Endothelial cell of umbilical vein (primary cell): ENCODE measurements at regions not wholly inside any gene's neighbourhood (a gene's known extent, or its start where the extent isn't known, plus 50 kb on each side); places are given as distances from the start of the nearest gene placed in this dataset.

Experiments
- BruUV-seq: library from RNA; stranded (reverse); fragments of 400-500 nt; replicated peaks from 2 replicates; lab custom pipeline; 2021; lab: Mats Ljungman, UMichigan
- CTCF ChIA-PET: fragments of 300-600, 350-600 bp; sonication (Branson Sonifier 250); formaldehyde crosslinking; loops from one replicate; lab custom pipeline; 2021; ENCODE audit warnings: antibody characterized with exemption, inconsistent platforms; lab: Charles Lee
- POLR2A ChIA-PET: fragments of 300-600, 350-600 bp; sonication (Branson Sonifier 250); formaldehyde crosslinking; loops from one replicate; lab custom pipeline; 2021; ENCODE audit warnings: antibody characterized with exemption, inconsistent platforms; lab: Charles Lee
- DNase-seq: peaks from one replicate; pipeline ENCODE4 v3.0.0-alpha.2; 2011; ENCODE audit warnings: low read depth, low spot score
- FAIRE-seq: peaks from 2 replicates; lab custom pipeline; 2011; peaks lifted over from hg19 to GRCh38; lab: Jason Lieb, UNC
- H2AFZ ChIP-seq: 2 replicates; pipeline ENCODE4 v1.6.0; 2012; ENCODE audit warnings: low read depth, low read length, control low read depth, inconsistent platforms
- H3K27ac ChIP-seq: 2 replicates; pipeline ENCODE4 v1.5.1; 2011; ENCODE audit warnings: low read depth, mild to moderate bottlenecking, control low read depth, low read length, moderate library complexity; ENCODE audit not compliant: insufficient read depth
- H3K27me3 ChIP-seq, 2 experiments: 2 replicates each; pipeline versions ENCODE4 v1.6.0 to v1.6.1; 2011; ENCODE audit warnings: low read length in 2 of 2, mixed read lengths in 1 of 2; ENCODE audit not compliant: control insufficient read depth in 2 of 2, insufficient read depth in 2 of 2
- H3K36me3 ChIP-seq, 2 experiments: 2 replicates in 1 of 2; 3 replicates in 1 of 2; pipeline ENCODE4 v1.5.1; 2011; ENCODE audit warnings: low read length in 2 of 2, mild to moderate bottlenecking in 1 of 2, moderate library complexity in 1 of 2; ENCODE audit not compliant: control insufficient read depth in 2 of 2, insufficient read depth in 2 of 2; ENCODE audit errors: extremely low read depth in 1 of 2
- H3K4me1 ChIP-seq: 3 replicates; pipeline ENCODE4 v1.5.1; 2011; ENCODE audit warnings: mild to moderate bottlenecking, low read length; ENCODE audit not compliant: control insufficient read depth, insufficient read depth; ENCODE audit errors: extremely low read depth
- H3K4me2 ChIP-seq: 2 replicates; pipeline ENCODE4 v1.6.1; 2011; ENCODE audit warnings: low read length, control low read depth, mixed read lengths; ENCODE audit not compliant: insufficient read depth
- H3K4me3 ChIP-seq, 3 experiments: fragments of 200-600 bp in 1 of 3; sonication (generic), shearing (Covaris generic) in 1 of 3; replicated peaks in 1 of 3; 2 replicates each; pipeline ENCODE4 v1.5.1; 2011 to 2016; ENCODE audit warnings: control low read depth in 3 of 3, low read length in 3 of 3, mild to moderate bottlenecking in 2 of 3, inconsistent platforms in 1 of 3, low read depth in 1 of 3, moderate library complexity in 1 of 3; ENCODE audit not compliant: insufficient read depth in 1 of 3
- H3K79me2 ChIP-seq: 2 replicates; pipeline ENCODE4 v1.6.0; 2012; ENCODE audit warnings: low read length, inconsistent platforms; ENCODE audit not compliant: control insufficient read depth, insufficient read depth
- H3K9ac ChIP-seq: replicated peaks from 2 replicates; pipeline ENCODE3; 2011; ENCODE audit warnings: low read length, control low read depth; ENCODE audit not compliant: insufficient read depth; ENCODE audit errors: extremely low read depth
- H3K9me1 ChIP-seq: replicated peaks from 3 replicates; pipeline ENCODE4 v1.6.0; 2011; ENCODE audit warnings: mild to moderate bottlenecking, low read length; ENCODE audit not compliant: control insufficient read depth, insufficient read depth; ENCODE audit errors: extremely low read depth
- H3K9me3 ChIP-seq: replicated peaks from 2 replicates; pipeline ENCODE4 v1.5.1; 2012; ENCODE audit warnings: low read length, inconsistent platforms; ENCODE audit not compliant: control insufficient read depth, insufficient read depth
- H4K20me1 ChIP-seq: replicated peaks from 2 replicates; pipeline ENCODE3; 2011; ENCODE audit warnings: mild to moderate bottlenecking, low read length; ENCODE audit not compliant: control insufficient read depth, insufficient read depth; ENCODE audit errors: extremely low read depth
- EZH2 ChIP-seq: IDR thresholded peaks from 2 replicates; pipeline ENCODE4 v1.6.1; 2012; ENCODE audit warnings: borderline replicate concordance, low read depth, mild to moderate bottlenecking, moderate library complexity, low read length, inconsistent platforms; ENCODE audit not compliant: severe bottlenecking
- FOS ChIP-seq: IDR thresholded peaks from 2 replicates; pipeline ENCODE4 v1.6.1; 2011; ENCODE audit warnings: mild to moderate bottlenecking, low read length, moderate library complexity, borderline replicate concordance; ENCODE audit not compliant: insufficient read depth
- GATA2 ChIP-seq: IDR thresholded peaks from 2 replicates; pipeline ENCODE4 v1.7.0; 2011; ENCODE audit warnings: low read depth, mild to moderate bottlenecking, moderate library complexity, mixed read lengths, low read length; ENCODE audit not compliant: insufficient read length, insufficient read depth
- JUN ChIP-seq: IDR thresholded peaks from 2 replicates; pipeline ENCODE4 v1.6.1; 2011; ENCODE audit warnings: borderline replicate concordance, low read depth; ENCODE audit not compliant: insufficient read length, insufficient read depth
- MYC ChIP-seq: IDR thresholded peaks from one replicate; pipeline ENCODE4 v1.6.1; 2011; ENCODE audit warnings: mild to moderate bottlenecking, low read depth, low read length
- POLR2A ChIP-seq: IDR thresholded peaks from 2 replicates; pipeline ENCODE4 v1.6.1; 2012; ENCODE audit warnings: low read depth, mild to moderate bottlenecking, control low read depth, low read length
- POLR2AphosphoS5 ChIP-seq: IDR thresholded peaks from 2 replicates; pipeline ENCODE4 v1.6.1; 2012; ENCODE audit warnings: low read depth, mild to moderate bottlenecking, control low read depth, low read length, moderate library complexity; ENCODE audit not compliant: insufficient read depth
- dilution Hi-C: fragments of 300-500 bp; cut with MboI; formaldehyde crosslinking; loops from one replicate; pipeline ENCODE4 v1.15.0; 2019; ENCODE audit warnings: low sequenced_read_pairs; ENCODE audit not compliant: extremely low pct_ligation_motif_present
- intact Hi-C: fragments of 100-400 bp; cut with micrococcal nuclease; formaldehyde crosslinking; loops from one replicate; pipeline ENCODE4 v1.10.0; 2022
- TF ChIP-seq, protein P1 (sequence below): IDR thresholded peaks from 2 replicates; pipeline ENCODE4 v1.6.1; 2011; ENCODE audit not compliant: insufficient read depth, insufficient read length
- TF ChIP-seq, protein P2 (sequence below), 2 donors: IDR thresholded peaks; 1 replicate in 1 of 2; 2 replicates in 1 of 2; pipeline ENCODE4 v1.5.1; 2011; ENCODE audit warnings: low read length in 2 of 2, mild to moderate bottlenecking in 2 of 2, moderate library complexity in 2 of 2, control low read depth in 1 of 2, inconsistent platforms in 1 of 2, low read depth in 1 of 2; ENCODE audit not compliant: insufficient read depth in 1 of 2; ENCODE audit errors: extremely low read depth in 1 of 2

DNA sequence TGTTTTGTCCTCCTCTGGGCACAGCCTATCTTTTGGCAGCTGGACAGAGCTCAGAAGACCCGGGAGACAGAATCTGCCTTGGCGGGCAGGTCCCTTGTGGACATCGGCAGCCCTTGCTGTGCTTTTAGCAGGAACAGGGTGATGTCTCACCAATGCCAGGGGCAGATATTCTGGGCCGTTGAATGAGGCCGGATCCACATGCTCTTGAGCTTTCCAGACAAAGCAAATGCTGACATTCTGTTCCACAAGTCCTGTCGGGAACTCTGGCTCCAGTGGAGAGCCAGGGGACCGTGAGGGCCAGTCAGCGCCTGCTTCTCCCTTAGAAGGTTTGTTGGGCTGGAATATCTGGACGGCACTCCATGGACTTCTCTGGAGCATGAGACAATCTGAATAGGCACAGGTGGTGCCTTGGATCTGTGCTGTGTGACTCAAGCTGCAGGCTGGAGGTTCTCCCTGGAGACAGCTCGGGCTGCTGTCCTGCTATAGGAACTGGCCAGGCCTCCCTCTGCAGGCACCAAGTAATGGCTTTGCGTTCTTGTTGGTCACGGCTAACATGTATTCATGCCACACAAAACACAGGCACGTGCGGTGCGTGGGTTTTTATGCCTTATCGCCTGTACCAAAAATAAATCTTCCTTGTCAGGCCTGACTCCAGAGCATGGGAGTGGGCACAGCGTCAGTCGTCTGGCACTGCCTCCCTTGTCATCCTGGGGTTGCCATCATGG lies 80.3 kb downstream of the GADD45G start:
- dilution Hi-C loops, result no loop called here
- FAIRE-seq (no peak), DNase-seq (no peak)
- no peak overlapping the region for H3K4me3 ChIP-seq
- no peak overlapping the region for H3K4me2 ChIP-seq
- intact Hi-C loops, result no loop called here
- ChIA-PET CTCF (no interaction called here), POLR2A (no interaction called here)
- no peak overlapping the region for H3K27ac ChIP-seq
- no peak overlapping the region for H3K9ac ChIP-seq
- BruUV-seq, result no TSS peak
- H4K20me1 ChIP-seq, result no peaks in the 10 kb centered on the region
- no peak overlapping the region for H2AFZ ChIP-seq
- H3K4me1 ChIP-seq, result no peaks in the 10 kb centered on the region
- H3K9me3 ChIP-seq, result no peaks in the 10 kb centered on the region
- TF ChIP-seq POLR2AphosphoS5 (no peak), GATA2 (no peak), FOS (no peak), JUN (no peak), POLR2A (no peak)
- no peaks in the 10 kb centered on the region for H3K9me1 ChIP-seq
- H3K27me3 ChIP-seq, result no peaks in the 10 kb centered on the region
- no peaks in the 10 kb centered on the region for H3K79me2 ChIP-seq
- H3K36me3 ChIP-seq, result no peaks in the 10 kb centered on the region

DNA sequence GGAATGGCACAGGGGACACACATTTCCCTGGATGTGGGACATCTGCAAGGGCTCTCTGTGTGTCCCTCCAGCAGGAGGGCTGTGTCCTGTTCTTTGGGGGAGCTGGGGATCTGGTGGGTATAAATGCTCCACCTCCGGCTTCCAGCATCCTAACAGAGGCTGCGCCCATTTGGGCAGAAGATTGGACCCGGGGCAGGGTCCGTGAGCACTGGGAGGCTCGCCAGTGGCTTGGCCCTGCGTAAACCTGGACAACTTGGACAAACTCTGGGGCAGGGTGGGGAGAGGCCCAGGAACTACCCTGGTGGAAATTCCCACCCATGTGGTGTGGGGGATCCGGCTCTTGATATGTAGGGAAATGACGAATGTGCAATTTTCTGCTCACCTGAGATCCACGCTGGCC lies 80.9 kb downstream of the GADD45G start:
- Histone ChIP-seq H3K27me3 (no peaks in the 10 kb centered on the region), H3K9me3 (no peaks in the 10 kb centered on the region), H3K9me1 (no peaks in the 10 kb centered on the region), H2AFZ (no peak overlapping the region), H3K36me3 (no peaks in the 10 kb centered on the region), H3K9ac (no peak overlapping the region), H3K4me2 (no peak overlapping the region), H4K20me1 (no peaks in the 10 kb centered on the region), H3K79me2 (no peaks in the 10 kb centered on the region), H3K4me3 (no peak overlapping the region), H3K27ac (no peak overlapping the region), H3K4me1 (no peaks in the 10 kb centered on the region)
- DNase-seq (no peak), FAIRE-seq (no peak)
- TF ChIP-seq, protein P1, sequence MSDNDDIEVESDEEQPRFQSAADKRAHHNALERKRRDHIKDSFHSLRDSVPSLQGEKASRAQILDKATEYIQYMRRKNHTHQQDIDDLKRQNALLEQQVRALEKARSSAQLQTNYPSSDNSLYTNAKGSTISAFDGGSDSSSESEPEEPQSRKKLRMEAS, result no peak
- TF ChIP-seq, protein P2, sequence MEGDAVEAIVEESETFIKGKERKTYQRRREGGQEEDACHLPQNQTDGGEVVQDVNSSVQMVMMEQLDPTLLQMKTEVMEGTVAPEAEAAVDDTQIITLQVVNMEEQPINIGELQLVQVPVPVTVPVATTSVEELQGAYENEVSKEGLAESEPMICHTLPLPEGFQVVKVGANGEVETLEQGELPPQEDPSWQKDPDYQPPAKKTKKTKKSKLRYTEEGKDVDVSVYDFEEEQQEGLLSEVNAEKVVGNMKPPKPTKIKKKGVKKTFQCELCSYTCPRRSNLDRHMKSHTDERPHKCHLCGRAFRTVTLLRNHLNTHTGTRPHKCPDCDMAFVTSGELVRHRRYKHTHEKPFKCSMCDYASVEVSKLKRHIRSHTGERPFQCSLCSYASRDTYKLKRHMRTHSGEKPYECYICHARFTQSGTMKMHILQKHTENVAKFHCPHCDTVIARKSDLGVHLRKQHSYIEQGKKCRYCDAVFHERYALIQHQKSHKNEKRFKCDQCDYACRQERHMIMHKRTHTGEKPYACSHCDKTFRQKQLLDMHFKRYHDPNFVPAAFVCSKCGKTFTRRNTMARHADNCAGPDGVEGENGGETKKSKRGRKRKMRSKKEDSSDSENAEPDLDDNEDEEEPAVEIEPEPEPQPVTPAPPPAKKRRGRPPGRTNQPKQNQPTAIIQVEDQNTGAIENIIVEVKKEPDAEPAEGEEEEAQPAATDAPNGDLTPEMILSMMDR (IDR thresholded peaks at IDR 0.05; ENCODE audit: extremely low read depth in 1 of 2, insufficient read depth in 1 of 2, low read depth in 1 of 2, low read length in 2 of 2), result no peak
- no peak for TF ChIP-seq GATA2
- TF ChIP-seq JUN, result no peak
- no peak for TF ChIP-seq POLR2A
- TF ChIP-seq FOS, result no peak
- TF ChIP-seq POLR2AphosphoS5, result no peak
- no peak for TF ChIP-seq EZH2
- no peak for TF ChIP-seq MYC
- dilution Hi-C loops, result no loop called here
- intact Hi-C loops, result no loop called here
- POLR2A ChIA-PET, result no interaction called here
- no TSS peak for BruUV-seq
- CTCF ChIA-PET, result interaction anchor here (1.2 kb wide), 1 partner anchor 88 kb away, joined by 3 read pairs; no protein-coding TSS in a partner anchor
